ENCODE measurements at regions not wholly inside any gene's neighbourhood (a gene's known extent, or its start where the extent isn't known, plus 50 kb on each side); places are given as distances from the start of the nearest gene placed in this dataset.

DNA sequence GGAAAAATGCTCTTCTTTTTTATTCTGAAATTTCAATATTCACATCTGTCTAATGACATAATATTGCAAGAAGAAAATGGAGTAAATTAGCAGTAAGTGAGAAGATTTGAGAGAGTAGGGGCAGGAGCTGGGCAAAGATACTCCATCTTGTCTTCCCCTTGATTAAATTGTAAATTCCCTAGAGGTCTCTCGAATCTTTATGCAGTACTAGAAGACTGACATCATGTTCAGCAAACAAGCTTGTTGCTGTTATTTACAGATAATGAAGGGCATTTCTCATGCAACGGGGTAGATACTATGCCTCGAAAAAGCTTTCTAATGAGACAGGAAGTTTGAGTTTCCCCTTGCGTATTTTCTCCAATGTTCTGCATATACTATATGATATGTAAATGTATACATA is 306.9 kb upstream of the PTCHD4 start:
- no peaks in the 10 kb centered on the region for H3K9me2 ChIP-seq (ENCODE audit: insufficient read depth)
- DNase-seq (ENCODE audit: low read depth, low spot score) (no peak), ATAC-seq (no peak)
- H3K27me3 ChIP-seq (ENCODE audit: insufficient read depth, low read length), result no peaks in the 10 kb centered on the region
- no peak overlapping the region for H3K4me3 ChIP-seq (replicated peaks in 1 of 2; ENCODE audit: low read depth in 1 of 2, low read length in 2 of 2)
- no peaks in the 10 kb centered on the region for H3K4me1 ChIP-seq (ENCODE audit: control insufficient read depth in 1 of 2, insufficient read depth in 2 of 2, low read length in 2 of 2)
- no TSS peak for BruUV-seq (replicated peaks)
- H3K36me3 ChIP-seq (ENCODE audit: control insufficient read depth in 1 of 2, insufficient read depth in 2 of 2, low read length in 2 of 2), result no peaks in the 10 kb centered on the region
- H3K27ac ChIP-seq (ENCODE audit: low read depth, low read length), result no peak overlapping the region
- H2AFZ ChIP-seq (ENCODE audit: low read depth, low read length, poor library complexity, severe bottlenecking), result no peak overlapping the region
- CTCF ChIA-PET, result no interaction called here
- H4K20me1 ChIP-seq (ENCODE audit: insufficient read depth), result no peaks in the 10 kb centered on the region
- no peak overlapping the region for H3K4me2 ChIP-seq (ENCODE audit: low read length)
- POLR2A ChIA-PET, result no interaction called here
- intact Hi-C loops (cut with micrococcal nuclease), result no loop called here
- H3K9ac ChIP-seq (ENCODE audit: low read length), result no peak overlapping the region
- no peak for TF ChIP-seq ATF3 (IDR thresholded peaks at IDR 0.05)
- TF ChIP-seq RAD21 (IDR thresholded peaks at IDR 0.05; ENCODE audit: low read depth), result no peak
- TF ChIP-seq POLR2A (IDR thresholded peaks at IDR 0.05; ENCODE audit: borderline replicate concordance, extremely low read depth, insufficient read depth, insufficient read length), result no peak
- no peak for TF ChIP-seq ZBTB33 (IDR thresholded peaks at IDR 0.05; ENCODE audit: extremely low read depth, insufficient replicate concordance, low read length)
- no peak for TF ChIP-seq CTCF (IDR thresholded peaks at IDR 0.05 in 2 of 3, conservative IDR thresholded peaks at IDR 0.05 in 1 of 3; ENCODE audit: borderline replicate concordance in 1 of 3, insufficient read depth in 1 of 3, low read depth in 2 of 3, low read length in 2 of 3)
- TF ChIP-seq TCF7L2 (IDR thresholded peaks at IDR 0.05; ENCODE audit: borderline replicate concordance, extremely low read depth, insufficient read depth, insufficient read length), result no peak
- TF ChIP-seq JUND (IDR thresholded peaks at IDR 0.05), result no peak
- no peak for TF ChIP-seq CBX3 (IDR thresholded peaks at IDR 0.05; ENCODE audit: low read depth)
- no peak for TF ChIP-seq SRF (IDR thresholded peaks at IDR 0.05; ENCODE audit: low read depth)
- TF ChIP-seq EZH2 (IDR thresholded peaks at IDR 0.05), result no peak
- TF ChIP-seq, protein P1, sequence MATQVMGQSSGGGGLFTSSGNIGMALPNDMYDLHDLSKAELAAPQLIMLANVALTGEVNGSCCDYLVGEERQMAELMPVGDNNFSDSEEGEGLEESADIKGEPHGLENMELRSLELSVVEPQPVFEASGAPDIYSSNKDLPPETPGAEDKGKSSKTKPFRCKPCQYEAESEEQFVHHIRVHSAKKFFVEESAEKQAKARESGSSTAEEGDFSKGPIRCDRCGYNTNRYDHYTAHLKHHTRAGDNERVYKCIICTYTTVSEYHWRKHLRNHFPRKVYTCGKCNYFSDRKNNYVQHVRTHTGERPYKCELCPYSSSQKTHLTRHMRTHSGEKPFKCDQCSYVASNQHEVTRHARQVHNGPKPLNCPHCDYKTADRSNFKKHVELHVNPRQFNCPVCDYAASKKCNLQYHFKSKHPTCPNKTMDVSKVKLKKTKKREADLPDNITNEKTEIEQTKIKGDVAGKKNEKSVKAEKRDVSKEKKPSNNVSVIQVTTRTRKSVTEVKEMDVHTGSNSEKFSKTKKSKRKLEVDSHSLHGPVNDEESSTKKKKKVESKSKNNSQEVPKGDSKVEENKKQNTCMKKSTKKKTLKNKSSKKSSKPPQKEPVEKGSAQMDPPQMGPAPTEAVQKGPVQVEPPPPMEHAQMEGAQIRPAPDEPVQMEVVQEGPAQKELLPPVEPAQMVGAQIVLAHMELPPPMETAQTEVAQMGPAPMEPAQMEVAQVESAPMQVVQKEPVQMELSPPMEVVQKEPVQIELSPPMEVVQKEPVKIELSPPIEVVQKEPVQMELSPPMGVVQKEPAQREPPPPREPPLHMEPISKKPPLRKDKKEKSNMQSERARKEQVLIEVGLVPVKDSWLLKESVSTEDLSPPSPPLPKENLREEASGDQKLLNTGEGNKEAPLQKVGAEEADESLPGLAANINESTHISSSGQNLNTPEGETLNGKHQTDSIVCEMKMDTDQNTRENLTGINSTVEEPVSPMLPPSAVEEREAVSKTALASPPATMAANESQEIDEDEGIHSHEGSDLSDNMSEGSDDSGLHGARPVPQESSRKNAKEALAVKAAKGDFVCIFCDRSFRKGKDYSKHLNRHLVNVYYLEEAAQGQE (IDR thresholded peaks at IDR 0.05; ENCODE audit: low read depth), result no peak
- TF ChIP-seq EZH2phosphoT487 (IDR thresholded peaks at IDR 0.05; ENCODE audit: borderline replicate concordance), result no peak
- no peak for TF ChIP-seq ELF1 (IDR thresholded peaks at IDR 0.05; ENCODE audit: borderline replicate concordance, low read depth)
- TF ChIP-seq POLR2AphosphoS5 (IDR thresholded peaks at IDR 0.05; ENCODE audit: low read depth, low read length), result no peak
- TF ChIP-seq YY1 (IDR thresholded peaks at IDR 0.05; ENCODE audit: extremely low read depth, insufficient replicate concordance, low read depth, low read length), result no peak
- no peaks in the 10 kb centered on the region for H3K9me3 ChIP-seq (ENCODE audit: control insufficient read depth in 1 of 2, insufficient read depth in 1 of 2, low read depth in 1 of 2, low read length in 2 of 2)
- H3K79me2 ChIP-seq (ENCODE audit: insufficient read depth, low read length), result no peaks in the 10 kb centered on the region
- RAD21 ChIA-PET (ENCODE audit: low non-redundant PET in 1 of 2, low total read pairs in 2 of 2, uncharacterized antibody in 2 of 2, unreplicated experiment in 2 of 2), result no interaction called here
